Gastrocnemius medialis (tissue), 4 donors: ENCODE measurements at regions not wholly inside any gene's neighbourhood (a gene's known extent, or its start where the extent isn't known, plus 50 kb on each side); places are given as distances from the start of the nearest gene placed in this dataset.

Experiments used
- POLR2A ChIP-seq, 2 donors: fragments of 450-650 bp; IDR thresholded peaks; one replicate each; pipeline ENCODE4 v1.6.1; 2017; ENCODE audit warnings: antibody characterized with exemption in 2 of 2, mild to moderate bottlenecking in 2 of 2, moderate library complexity in 2 of 2
- TF ChIP-seq, protein P1 (sequence below), 5 experiments: fragments of 450-650 bp in 3 of 5; fragments of 200-600 bp in 2 of 5; sonication (generic) in 2 of 5; IDR thresholded peaks in 4 of 5; conservative IDR thresholded peaks in 1 of 5; 1 replicate in 4 of 5; 2 replicates in 1 of 5; pipeline ENCODE4 v1.5.1; 2016 to 2019; ENCODE audit warnings: antibody characterized with exemption in 5 of 5, mild to moderate bottlenecking in 3 of 5, moderate library complexity in 3 of 5

DNA sequence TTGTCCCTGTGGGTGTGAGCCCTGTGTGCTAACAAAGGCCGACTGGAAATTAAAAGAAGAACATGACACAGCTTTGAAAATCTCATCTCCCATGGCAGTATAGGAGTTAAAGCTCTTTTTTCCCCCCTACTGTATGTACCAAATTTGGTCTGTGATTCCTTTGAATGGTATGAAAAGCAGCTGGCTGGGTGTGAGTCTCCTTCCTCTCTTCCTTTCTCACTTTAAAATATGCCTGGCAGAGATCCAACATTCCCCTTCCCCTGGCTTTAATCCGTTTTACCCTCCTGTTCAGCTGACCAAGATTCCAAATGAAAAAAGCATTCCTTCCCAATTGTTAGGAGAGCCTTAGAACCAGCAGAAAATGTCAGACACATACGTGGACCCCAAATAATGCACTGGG lies 225.0 kb upstream of the CELF2 start:
- TF ChIP-seq POLR2A (IDR thresholded peaks at IDR 0.05): no peak
- TF ChIP-seq, protein P1, sequence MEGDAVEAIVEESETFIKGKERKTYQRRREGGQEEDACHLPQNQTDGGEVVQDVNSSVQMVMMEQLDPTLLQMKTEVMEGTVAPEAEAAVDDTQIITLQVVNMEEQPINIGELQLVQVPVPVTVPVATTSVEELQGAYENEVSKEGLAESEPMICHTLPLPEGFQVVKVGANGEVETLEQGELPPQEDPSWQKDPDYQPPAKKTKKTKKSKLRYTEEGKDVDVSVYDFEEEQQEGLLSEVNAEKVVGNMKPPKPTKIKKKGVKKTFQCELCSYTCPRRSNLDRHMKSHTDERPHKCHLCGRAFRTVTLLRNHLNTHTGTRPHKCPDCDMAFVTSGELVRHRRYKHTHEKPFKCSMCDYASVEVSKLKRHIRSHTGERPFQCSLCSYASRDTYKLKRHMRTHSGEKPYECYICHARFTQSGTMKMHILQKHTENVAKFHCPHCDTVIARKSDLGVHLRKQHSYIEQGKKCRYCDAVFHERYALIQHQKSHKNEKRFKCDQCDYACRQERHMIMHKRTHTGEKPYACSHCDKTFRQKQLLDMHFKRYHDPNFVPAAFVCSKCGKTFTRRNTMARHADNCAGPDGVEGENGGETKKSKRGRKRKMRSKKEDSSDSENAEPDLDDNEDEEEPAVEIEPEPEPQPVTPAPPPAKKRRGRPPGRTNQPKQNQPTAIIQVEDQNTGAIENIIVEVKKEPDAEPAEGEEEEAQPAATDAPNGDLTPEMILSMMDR (IDR thresholded peaks at IDR 0.05 in 4 of 5, conservative IDR thresholded peaks at IDR 0.05 in 1 of 5): no peak
